ENCODE measurements at regions not wholly inside any gene's neighbourhood (a gene's known extent, or its start where the extent isn't known, plus 50 kb on each side); places are given as distances from the start of the nearest gene placed in this dataset.
"Not testable (repeated sequence)": the region's sequence is repeated elsewhere in the genome, so short reads cannot be mapped to it uniquely, and the experiment has no call there.

- TF ChIP-seq YY1 (IDR thresholded peaks at IDR 0.05; ENCODE audit: insufficient read depth, insufficient read length) (no peak), SUZ12 (IDR thresholded peaks at IDR 0.05; ENCODE audit: extremely low read depth, insufficient read depth, insufficient read length) (no peak), ZNF274 (IDR thresholded peaks at IDR 0.05; ENCODE audit: low read depth, low read length) (no peak)
- Histone ChIP-seq H3K9me3 (ENCODE audit: insufficient read depth, low read length) (no peaks in the 10 kb centered on the region; the same call in 1 of the 2 replicates), H3K4me1 (ENCODE audit: insufficient read depth, insufficient read length) (no peaks in the 10 kb centered on the region), H3K36me3 (ENCODE audit: insufficient read depth, insufficient read length, low read length) (no peaks in the 10 kb centered on the region), H3K27me3 (ENCODE audit: insufficient read depth, insufficient read length) (no peaks in the 10 kb centered on the region), H3K9ac (ENCODE audit: insufficient read length, low read depth) (no peak overlapping the region), H3K4me3 (ENCODE audit: insufficient read length, low read depth) (no peak overlapping the region)
- DNase-seq (ENCODE audit: low read depth, low spot score): no peak
Observed at GRCh38 chr9:102483651-102484050, 511.5 kb upstream of the CYLC2 start.

- Histone ChIP-seq H3K4me3 (ENCODE audit: insufficient read length, low read depth) (no peak overlapping the region), H3K36me3 (ENCODE audit: insufficient read depth, insufficient read length, low read length) (no peaks in the 10 kb centered on the region), H3K9me3 (ENCODE audit: insufficient read depth, low read length) (no peaks in the 10 kb centered on the region; the same call in 1 of the 2 replicates), H3K27me3 (ENCODE audit: insufficient read depth, insufficient read length) (no peaks in the 10 kb centered on the region), H3K9ac (ENCODE audit: insufficient read length, low read depth) (no peak overlapping the region), H3K4me1 (ENCODE audit: insufficient read depth, insufficient read length) (no peaks in the 10 kb centered on the region)
- TF ChIP-seq YY1 (IDR thresholded peaks at IDR 0.05; ENCODE audit: insufficient read depth, insufficient read length) (no peak), SUZ12 (IDR thresholded peaks at IDR 0.05; ENCODE audit: extremely low read depth, insufficient read depth, insufficient read length) (no peak), ZNF274 (IDR thresholded peaks at IDR 0.05; ENCODE audit: low read depth, low read length) (no peak)
- no peak for DNase-seq (ENCODE audit: low read depth, low spot score)
Observed at GRCh38 chr9:102482776-102483175, 512.4 kb upstream of the CYLC2 start.

GRCh38 chr9:102479191-102479590 lies 515.9 kb upstream of the CYLC2 start:
- H3K4me3 ChIP-seq (ENCODE audit: insufficient read length, low read depth): no peak overlapping the region
- TF ChIP-seq SUZ12 (IDR thresholded peaks at IDR 0.05; ENCODE audit: extremely low read depth, insufficient read depth, insufficient read length) (no peak), ZNF274 (IDR thresholded peaks at IDR 0.05; ENCODE audit: low read depth, low read length) (no peak), YY1 (IDR thresholded peaks at IDR 0.05; ENCODE audit: insufficient read depth, insufficient read length) (no peak)

GRCh38 chr9:102474357-102474756 lies 520.8 kb upstream of the CYLC2 start:
- no peak for DNase-seq (ENCODE audit: low read depth, low spot score)
- H3K9me3 ChIP-seq (ENCODE audit: insufficient read depth, low read length): no peaks in the 10 kb centered on the region
- no peak overlapping the region for H3K4me3 ChIP-seq (ENCODE audit: insufficient read length, low read depth)
- H3K27me3 ChIP-seq (ENCODE audit: insufficient read depth, insufficient read length): no peaks in the 10 kb centered on the region
- no peaks in the 10 kb centered on the region for H3K36me3 ChIP-seq (ENCODE audit: insufficient read depth, insufficient read length, low read length)
- TF ChIP-seq YY1 (IDR thresholded peaks at IDR 0.05; ENCODE audit: insufficient read depth, insufficient read length) (no peak), SUZ12 (IDR thresholded peaks at IDR 0.05; ENCODE audit: extremely low read depth, insufficient read depth, insufficient read length) (no peak), ZNF274 (IDR thresholded peaks at IDR 0.05; ENCODE audit: low read depth, low read length) (no peak)
- no peaks in the 10 kb centered on the region for H3K4me1 ChIP-seq (ENCODE audit: insufficient read depth, insufficient read length)
- no peak overlapping the region for H3K9ac ChIP-seq (ENCODE audit: insufficient read length, low read depth)

More at GRCh38 chr9:102479191-102479590, 515.9 kb upstream of the CYLC2 start:
- H3K4me1 ChIP-seq (ENCODE audit: insufficient read depth, insufficient read length): no peaks in the 10 kb centered on the region
- no peak overlapping the region for H3K9ac ChIP-seq (ENCODE audit: insufficient read length, low read depth)
- DNase-seq (ENCODE audit: low read depth, low spot score): no peak
- H3K27me3 ChIP-seq (ENCODE audit: insufficient read depth, insufficient read length): no peaks in the 10 kb centered on the region
- no peaks in the 10 kb centered on the region for H3K9me3 ChIP-seq (ENCODE audit: insufficient read depth, low read length)
- no peaks in the 10 kb centered on the region for H3K36me3 ChIP-seq (ENCODE audit: insufficient read depth, insufficient read length, low read length)

GRCh38 chr9:102469430-102469829 lies 525.7 kb upstream of the CYLC2 start:
- DNase-seq (ENCODE audit: low read depth, low spot score); H3K4me3 ChIP-seq (ENCODE audit: insufficient read length, low read depth); H3K27me3 ChIP-seq (ENCODE audit: insufficient read depth, insufficient read length); H3K9me3 ChIP-seq (ENCODE audit: insufficient read depth, low read length); H3K4me1 ChIP-seq (ENCODE audit: insufficient read depth, insufficient read length); H3K9ac ChIP-seq (ENCODE audit: insufficient read length, low read depth); H3K36me3 ChIP-seq (ENCODE audit: insufficient read depth, insufficient read length, low read length): not testable (repeated sequence)

GRCh38 chr9:102461156-102461819 lies 533.8 kb upstream of the CYLC2 start:
- DNase-seq (ENCODE audit: low read depth, low spot score): no peak
- H3K27me3 ChIP-seq (ENCODE audit: insufficient read depth, insufficient read length): no peaks in the 10 kb centered on the region
- H3K4me1 ChIP-seq (ENCODE audit: insufficient read depth, insufficient read length): no peaks in the 10 kb centered on the region
- H3K36me3 ChIP-seq (ENCODE audit: insufficient read depth, insufficient read length, low read length): no peaks in the 10 kb centered on the region
- no peak overlapping the region for H3K9ac ChIP-seq (ENCODE audit: insufficient read length, low read depth)
- H3K9me3 ChIP-seq (ENCODE audit: insufficient read depth, low read length): no peaks in the 10 kb centered on the region
- H3K4me3 ChIP-seq (ENCODE audit: insufficient read length, low read depth): no peak overlapping the region
- no peak for TF ChIP-seq ZNF274 (IDR thresholded peaks at IDR 0.05; ENCODE audit: low read depth, low read length)
- no peak for TF ChIP-seq YY1 (IDR thresholded peaks at IDR 0.05; ENCODE audit: insufficient read depth, insufficient read length)
- no peak for TF ChIP-seq SUZ12 (IDR thresholded peaks at IDR 0.05; ENCODE audit: extremely low read depth, insufficient read depth, insufficient read length)

- Histone ChIP-seq H3K27me3 (ENCODE audit: insufficient read depth, insufficient read length) (no peaks in the 10 kb centered on the region), H3K4me1 (ENCODE audit: insufficient read depth, insufficient read length) (no peaks in the 10 kb centered on the region), H3K36me3 (ENCODE audit: insufficient read depth, insufficient read length, low read length) (no peaks in the 10 kb centered on the region), H3K9ac (ENCODE audit: insufficient read length, low read depth) (no peak overlapping the region), H3K4me3 (ENCODE audit: insufficient read length, low read depth) (no peak overlapping the region), H3K9me3 (ENCODE audit: insufficient read depth, low read length) (no peaks in the 10 kb centered on the region)
- DNase-seq (ENCODE audit: low read depth, low spot score): no peak
- TF ChIP-seq YY1 (IDR thresholded peaks at IDR 0.05; ENCODE audit: insufficient read depth, insufficient read length): no peak
- no peak for TF ChIP-seq SUZ12 (IDR thresholded peaks at IDR 0.05; ENCODE audit: extremely low read depth, insufficient read depth, insufficient read length)
- TF ChIP-seq ZNF274 (IDR thresholded peaks at IDR 0.05; ENCODE audit: low read depth, low read length): no peak
Observed at GRCh38 chr9:102459828-102460227, 535.3 kb upstream of the CYLC2 start.

Measured in NT2/D1 (cell line).